Kidney tubule cell (primary cell): ENCODE measurements at regions not wholly inside any gene's neighbourhood (a gene's known extent, or its start where the extent isn't known, plus 50 kb on each side); places are given as distances from the start of the nearest gene placed in this dataset.
A peak's percentile ranks its signal among the peaks of the same experiment; 100 is the strongest.

Source experiments
- DNase-seq: peaks from one replicate; pipeline ENCODE4 v3.0.0-alpha.2; 2018; ENCODE audit warnings: low spot score

DNA sequence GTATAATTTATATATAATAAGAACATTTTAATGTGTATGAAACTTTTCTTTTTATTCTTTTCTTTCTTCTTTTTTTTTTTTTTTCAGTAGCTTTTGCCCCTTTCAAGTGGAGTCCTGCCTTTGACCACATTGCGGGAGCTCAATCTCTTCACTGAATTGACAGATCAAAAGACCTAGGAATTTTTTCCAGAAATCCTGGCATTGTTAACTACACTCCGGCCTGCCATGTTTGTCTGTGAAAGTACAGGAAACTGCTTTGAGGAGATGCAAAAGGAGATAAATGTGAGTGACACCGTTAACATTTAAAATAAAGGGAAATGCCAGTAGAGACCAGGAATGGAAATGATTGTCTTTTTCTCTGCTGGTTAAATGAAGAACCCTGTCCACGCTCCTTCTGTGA is 159.3 kb upstream of the VCX3A start:
- no peak for DNase-seq

DNA sequence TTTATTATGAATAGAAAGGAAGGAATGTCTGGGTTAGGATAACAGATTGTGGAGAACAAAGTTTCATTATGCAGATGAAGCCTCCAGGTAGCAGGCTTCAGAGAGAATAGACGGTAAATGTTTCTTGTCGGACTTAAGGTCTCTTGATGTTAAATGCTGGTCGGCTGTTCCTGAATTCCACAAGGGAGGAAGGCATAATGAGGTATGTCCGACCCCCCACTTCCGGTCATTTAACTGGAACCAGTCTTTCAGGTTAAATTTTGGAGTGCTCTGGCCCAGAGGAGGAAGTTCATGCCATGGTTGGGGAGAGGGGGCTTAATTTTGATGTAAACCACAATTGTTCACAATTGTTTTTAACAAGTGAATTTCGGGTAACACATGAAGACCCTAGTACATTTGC is 158.1 kb upstream of the VCX3A start:
- no peak for DNase-seq

DNA sequence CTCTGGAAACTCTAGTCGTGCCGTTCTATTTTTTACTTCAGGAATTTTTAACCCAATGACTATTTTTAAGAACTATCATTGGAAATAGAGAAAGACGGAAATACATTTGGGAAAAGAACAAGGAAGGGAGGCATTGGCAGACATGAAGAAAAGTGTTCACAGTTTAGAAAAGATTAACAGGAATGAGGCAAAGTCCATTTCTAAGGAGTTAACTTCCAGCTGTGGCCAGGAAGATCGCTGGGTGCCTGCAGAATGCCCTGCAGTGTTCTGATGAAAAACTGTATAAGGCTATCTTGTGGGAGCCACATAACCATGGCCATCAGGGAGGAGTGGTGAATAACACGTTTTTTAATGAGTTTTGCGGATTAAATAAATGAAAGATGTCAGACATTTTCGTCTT is 150.6 kb upstream of the VCX3A start:
- no peak for DNase-seq

DNA sequence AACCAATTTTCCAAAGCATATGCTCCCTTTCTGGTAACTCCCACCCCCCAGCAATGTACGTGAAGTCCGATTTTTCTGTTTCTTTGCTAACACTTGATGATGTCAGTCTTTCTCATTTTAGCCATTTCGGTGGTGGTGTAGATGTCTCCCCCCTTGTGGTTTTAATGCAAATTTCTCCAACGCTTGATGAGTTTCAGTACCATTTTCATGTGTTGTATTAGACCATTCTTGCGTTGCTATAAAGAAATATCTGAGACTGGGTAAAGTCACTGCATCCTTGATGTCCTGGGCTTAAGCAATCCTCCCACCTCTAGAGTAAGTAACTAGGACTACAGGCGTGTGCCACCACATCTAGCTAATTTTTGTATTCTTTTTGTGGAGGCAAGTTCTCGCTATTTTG is 148.4 kb upstream of the VCX3A start:
- no peak for DNase-seq

GRCh38 chrX:6681521-6682145 is 146.7 kb upstream of the VCX3A start:
- no peak for DNase-seq

- no peak for DNase-seq
Measured at GRCh38 chrX:6679988-6680387, 145.1 kb upstream of the VCX3A start.

- no peak for DNase-seq
Measured at GRCh38 chrX:6679550-6679949, 144.6 kb upstream of the VCX3A start.

DNA sequence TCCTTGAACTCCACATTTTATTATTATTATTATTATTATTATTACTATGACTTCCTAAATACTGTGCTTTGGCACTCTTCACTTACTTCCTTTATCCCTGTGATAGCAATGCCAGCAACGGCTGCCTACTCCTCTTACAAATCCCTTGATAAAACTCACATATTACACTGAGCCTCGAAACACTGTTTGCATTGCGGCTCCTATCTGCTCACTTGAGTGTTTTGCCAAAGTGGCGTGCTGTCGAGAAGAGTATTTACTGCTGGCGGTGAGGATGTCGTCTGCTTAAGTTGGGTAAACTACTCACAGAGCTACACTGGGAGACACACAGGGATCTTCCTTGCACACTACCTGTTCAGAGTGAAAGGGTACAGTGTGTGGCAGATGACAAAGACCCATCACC is 143.4 kb upstream of the VCX3A start:
- DNase-seq: no peak

DNA sequence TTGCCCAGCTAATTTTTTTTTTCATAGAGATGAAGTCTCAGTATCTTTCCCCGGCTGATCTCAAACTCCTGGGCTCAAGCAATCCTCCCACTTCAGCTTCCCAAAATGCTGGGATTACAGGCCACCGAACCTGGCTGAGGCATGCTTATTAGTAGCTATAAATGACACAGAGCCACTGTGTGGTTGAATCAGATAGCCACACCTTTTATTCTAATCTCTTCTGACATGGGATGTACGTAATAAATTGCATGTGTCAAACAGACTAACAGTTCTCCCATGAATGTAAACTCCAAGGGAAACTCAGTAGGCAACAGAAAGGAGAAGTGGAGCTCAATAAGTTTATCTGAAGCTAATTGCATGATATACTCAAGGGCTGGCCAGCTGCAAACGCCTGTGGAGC is 139.8 kb upstream of the VCX3A start:
- DNase-seq: no peak

DNA sequence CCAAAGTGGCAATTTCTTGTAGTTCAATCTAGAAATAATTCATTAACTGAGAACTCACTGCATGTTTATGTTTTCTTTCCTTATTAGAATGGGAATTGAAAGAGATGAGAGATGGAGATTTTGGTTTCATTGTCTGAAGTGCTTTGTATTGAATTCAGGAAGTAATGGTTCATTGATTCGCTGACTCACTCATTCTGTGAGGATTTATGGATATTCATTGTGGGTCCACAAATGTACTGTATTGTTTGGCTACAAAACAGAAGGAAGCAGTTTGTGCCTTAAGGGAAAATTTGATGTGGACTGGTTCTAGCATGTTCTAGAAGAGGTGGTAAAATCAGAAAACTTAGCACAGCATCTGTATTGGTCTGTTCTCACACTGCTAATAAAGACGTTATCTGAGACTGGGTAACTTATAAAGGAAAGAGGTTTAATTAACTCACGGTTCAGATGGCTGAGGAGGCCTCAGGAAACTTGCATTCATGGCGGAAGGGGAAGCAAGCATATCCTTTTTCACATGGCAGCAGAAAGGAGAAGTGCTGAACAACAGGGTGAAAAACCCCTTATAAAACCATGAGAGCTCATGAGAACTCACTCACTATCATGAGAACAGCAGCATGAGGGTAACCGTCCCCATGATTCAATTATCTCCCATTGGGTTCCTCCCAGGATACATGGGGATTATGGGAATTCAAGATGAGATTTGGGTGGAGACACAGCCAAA is 132.3 kb upstream of the VCX3A start:
- DNase-seq: peak; percentile 63

DNA sequence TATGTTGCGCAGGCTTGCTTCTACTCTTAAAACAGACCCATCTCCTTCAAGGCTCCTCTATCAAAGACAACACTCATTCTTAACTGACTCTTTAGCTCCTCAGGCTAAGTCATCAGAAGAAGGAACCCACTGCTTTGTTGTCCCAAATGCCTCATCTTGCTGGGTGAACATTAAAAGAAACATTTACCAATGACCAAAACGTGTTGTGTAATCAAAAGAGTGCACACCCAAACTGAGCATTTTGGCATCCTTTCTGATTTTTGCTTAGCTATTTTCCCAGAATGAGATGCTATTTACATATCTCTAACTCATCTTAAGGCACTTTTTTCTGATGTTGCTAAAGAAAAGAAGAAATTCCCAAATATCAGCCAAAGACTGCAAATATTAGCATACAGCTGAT is 131.7 kb upstream of the VCX3A start:
- DNase-seq: peak; percentile 17

- DNase-seq: no peak
Measured at GRCh38 chrX:6661736-6662135, 126.8 kb upstream of the VCX3A start.

DNA sequence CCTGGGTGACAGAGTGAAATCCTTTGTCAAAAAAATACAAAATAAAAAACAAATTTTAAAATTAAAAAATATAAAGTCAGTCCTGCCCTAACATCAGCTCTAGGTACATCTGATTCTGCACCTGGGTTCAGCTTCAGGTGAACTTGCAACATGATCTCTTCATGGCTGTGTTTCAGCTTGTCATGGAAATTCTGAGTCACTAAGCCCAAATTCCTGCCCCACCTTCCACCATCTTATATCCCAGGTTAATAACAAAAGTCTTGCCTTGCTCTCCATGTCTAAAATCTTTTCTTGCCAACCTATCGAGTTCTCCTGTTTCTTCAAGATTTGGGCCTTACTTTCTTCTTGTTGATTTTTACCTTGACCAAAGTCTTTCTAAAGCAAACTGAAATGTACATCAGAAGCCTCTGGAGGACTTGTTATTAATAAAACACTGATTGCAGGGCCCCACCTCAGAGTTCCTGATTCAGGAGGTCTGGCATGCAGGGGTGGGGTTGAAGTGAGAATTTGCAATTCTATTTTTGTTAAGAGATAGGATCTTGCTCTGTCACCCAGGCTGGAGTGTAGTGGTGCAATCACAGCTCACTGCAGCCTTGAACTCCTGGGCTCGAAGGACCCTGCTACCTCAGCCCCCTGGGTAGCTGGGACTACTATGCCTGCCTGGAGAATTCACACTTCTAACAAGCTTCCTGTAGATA is 125.8 kb upstream of the VCX3A start:
- DNase-seq: peak; percentile 2

- no peak for DNase-seq
Measured at GRCh38 chrX:6645216-6645615, 110.3 kb upstream of the VCX3A start.

DNA sequence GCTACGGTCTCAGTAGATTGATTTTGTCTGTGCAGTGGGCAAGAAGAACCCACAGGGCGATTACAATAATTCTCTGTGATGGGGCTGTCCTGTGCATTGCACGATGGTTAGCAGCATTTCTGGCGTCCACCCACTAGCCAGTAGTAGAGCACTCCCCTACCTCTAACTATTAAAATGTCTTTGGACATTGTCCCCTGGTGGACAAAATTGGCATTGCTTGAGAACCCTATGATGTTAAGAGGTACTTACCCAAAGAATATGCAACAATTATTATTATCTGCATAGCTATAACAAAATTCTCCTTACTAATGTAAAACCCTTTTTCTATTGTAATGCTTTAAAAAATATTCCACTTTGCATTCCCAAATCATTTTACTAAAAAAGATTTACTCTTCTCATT is 109.5 kb upstream of the VCX3A start:
- no peak for DNase-seq

GRCh38 chrX:6640727-6641126 is 105.8 kb upstream of the VCX3A start:
- DNase-seq: no peak

GRCh38 chrX:6614506-6614905 is 79.6 kb upstream of the VCX3A start:
- no peak for DNase-seq

DNA sequence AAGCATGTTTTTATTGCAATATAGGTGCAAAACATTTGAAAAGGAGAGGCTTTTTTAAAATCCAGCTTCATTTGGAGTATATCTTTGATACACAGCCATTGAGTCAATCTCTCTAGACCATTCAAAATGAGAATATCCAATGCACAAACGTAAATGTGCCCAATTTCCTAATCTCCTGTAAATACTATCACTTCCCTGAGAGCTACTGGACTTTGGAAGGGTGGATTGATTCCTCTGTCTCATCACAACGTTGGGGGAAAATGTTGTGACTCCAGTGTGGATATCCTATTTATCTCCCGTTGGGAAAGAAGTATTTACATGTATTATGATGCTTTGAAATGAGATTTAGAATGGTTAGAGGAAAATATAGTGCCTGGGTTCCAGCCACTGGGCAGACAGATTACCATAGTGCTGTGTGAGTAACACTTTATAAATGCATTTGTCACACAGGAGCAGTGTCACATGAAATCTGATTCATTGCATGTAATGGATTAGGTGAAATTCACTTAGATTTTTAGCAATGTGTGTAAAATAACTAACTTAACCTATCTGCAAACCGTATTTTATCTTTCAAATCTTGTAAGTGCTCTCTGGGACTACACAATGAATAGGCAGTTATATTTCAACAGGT is 64.4 kb upstream of the VCX3A start:
- peak; percentile 60 for DNase-seq
